ENCODE measurements at regions not wholly inside any gene's neighbourhood (a gene's known extent, or its start where the extent isn't known, plus 50 kb on each side); places are given as distances from the start of the nearest gene placed in this dataset.

- no peaks in the 10 kb centered on the region for H3K9me3 ChIP-seq
- H3K27ac ChIP-seq, result no peak overlapping the region
- H3K36me3 ChIP-seq, result no peaks in the 10 kb centered on the region
- DNase-seq, result no peak
- no peaks in the 10 kb centered on the region for H3K27me3 ChIP-seq
- intact Hi-C loops (cut with DNase I), result no loop called here
- H3K4me3 ChIP-seq, result no peak overlapping the region
- 9 to 24% (median 15%) methylated on average over 1 of the region's 1 CpG for WGBS, 3 donors
- TF ChIP-seq CTCF (IDR thresholded peaks at IDR 0.05), result no peak
- TF ChIP-seq EP300 (IDR thresholded peaks at IDR 0.05), result no peak
- TF ChIP-seq POLR2A (IDR thresholded peaks at IDR 0.05), result no peak
- peaks cover 7% of the 10 kb centered on the region for H3K4me1 ChIP-seq (ENCODE audit: insufficient read depth)
Observed at GRCh38 chr1:184157394-184157742, 105.8 kb downstream of the TSEN15 start.

GRCh38 chr1:184158896-184159681, 107.6 kb downstream of the TSEN15 start:
- peaks cover 1% of the 10 kb centered on the region for H3K4me1 ChIP-seq (ENCODE audit: insufficient read depth)

GRCh38 chr1:184160236-184160635, 108.7 kb downstream of the TSEN15 start:
- intact Hi-C loops (cut with DNase I), result loop anchor here in 1 of 4 donors (5.0 kb wide), 1 partner anchor 37 kb away; no protein-coding TSS in a partner anchor
- no peak overlapping the region for H3K4me3 ChIP-seq
- no peak overlapping the region for H3K27ac ChIP-seq
- no peak for TF ChIP-seq POLR2A (IDR thresholded peaks at IDR 0.05)
- no peak for TF ChIP-seq CTCF (IDR thresholded peaks at IDR 0.05)
- TF ChIP-seq EP300 (IDR thresholded peaks at IDR 0.05), result no peak
- WGBS, 3 donors, result 81 to 97% (median 95%) methylated on average over 2 of the region's 2 CpGs
- no peaks in the 10 kb centered on the region for H3K36me3 ChIP-seq
- no peaks in the 10 kb centered on the region for H3K27me3 ChIP-seq
- peaks cover 1% of the 10 kb centered on the region for H3K4me1 ChIP-seq (ENCODE audit: insufficient read depth)
- H3K9me3 ChIP-seq, result no peaks in the 10 kb centered on the region
- no peak for DNase-seq

More at GRCh38 chr1:184158896-184159681, 107.6 kb downstream of the TSEN15 start:
- no peaks in the 10 kb centered on the region for H3K9me3 ChIP-seq
- no peaks in the 10 kb centered on the region for H3K27me3 ChIP-seq
- intact Hi-C loops (cut with DNase I), result no loop called here
- no peak overlapping the region for H3K4me3 ChIP-seq
- TF ChIP-seq POLR2A (IDR thresholded peaks at IDR 0.05) (no peak), EP300 (IDR thresholded peaks at IDR 0.05) (no peak), CTCF (IDR thresholded peaks at IDR 0.05) (no peak)
- no peak for DNase-seq
- no peak overlapping the region for H3K27ac ChIP-seq
- H3K36me3 ChIP-seq, result no peaks in the 10 kb centered on the region
- 56 to 70% (median 64%) methylated on average over 7 of the region's 7 CpGs for WGBS, 3 donors

- 58 to 72% (median 60%) methylated on average over 3 of the region's 3 CpGs for WGBS, 3 donors
- intact Hi-C loops (cut with DNase I), result loop anchor here in 1 of 4 donors (5.0 kb wide), 1 partner anchor 36 kb away; no protein-coding TSS in a partner anchor
- Histone ChIP-seq H3K36me3 (no peaks in the 10 kb centered on the region), H3K27ac (no peak overlapping the region), H3K4me1 (ENCODE audit: insufficient read depth) (peaks cover 1% of the 10 kb centered on the region), H3K4me3 (no peak overlapping the region), H3K27me3 (no peaks in the 10 kb centered on the region), H3K9me3 (no peaks in the 10 kb centered on the region)
- TF ChIP-seq EP300 (IDR thresholded peaks at IDR 0.05), result no peak
- no peak for DNase-seq
Observed at GRCh38 chr1:184161071-184161698, 109.7 kb downstream of the TSEN15 start.

GRCh38 chr1:184162281-184162680, 110.8 kb downstream of the TSEN15 start:
- 75 to 82% (median 77%) methylated on average over 9 of the region's 9 CpGs for WGBS, 3 donors
- no peaks in the 10 kb centered on the region for H3K4me1 ChIP-seq (ENCODE audit: insufficient read depth)
- no peak overlapping the region for H3K4me3 ChIP-seq
- H3K36me3 ChIP-seq, result no peaks in the 10 kb centered on the region
- TF ChIP-seq POLR2A (IDR thresholded peaks at IDR 0.05) (no peak), EP300 (IDR thresholded peaks at IDR 0.05) (no peak), CTCF (IDR thresholded peaks at IDR 0.05) (no peak)
- intact Hi-C loops (cut with DNase I), result loop anchor here in 1 of 4 donors (5.0 kb wide), 1 partner anchor 35 kb away; no protein-coding TSS in a partner anchor
- H3K9me3 ChIP-seq, result no peaks in the 10 kb centered on the region
- no peaks in the 10 kb centered on the region for H3K27me3 ChIP-seq
- H3K27ac ChIP-seq, result no peak overlapping the region
- no peak for DNase-seq
